ENCODE measurements at regions not wholly inside any gene's neighbourhood (a gene's known extent, or its start where the extent isn't known, plus 50 kb on each side); places are given as distances from the start of the nearest gene placed in this dataset.

DNA sequence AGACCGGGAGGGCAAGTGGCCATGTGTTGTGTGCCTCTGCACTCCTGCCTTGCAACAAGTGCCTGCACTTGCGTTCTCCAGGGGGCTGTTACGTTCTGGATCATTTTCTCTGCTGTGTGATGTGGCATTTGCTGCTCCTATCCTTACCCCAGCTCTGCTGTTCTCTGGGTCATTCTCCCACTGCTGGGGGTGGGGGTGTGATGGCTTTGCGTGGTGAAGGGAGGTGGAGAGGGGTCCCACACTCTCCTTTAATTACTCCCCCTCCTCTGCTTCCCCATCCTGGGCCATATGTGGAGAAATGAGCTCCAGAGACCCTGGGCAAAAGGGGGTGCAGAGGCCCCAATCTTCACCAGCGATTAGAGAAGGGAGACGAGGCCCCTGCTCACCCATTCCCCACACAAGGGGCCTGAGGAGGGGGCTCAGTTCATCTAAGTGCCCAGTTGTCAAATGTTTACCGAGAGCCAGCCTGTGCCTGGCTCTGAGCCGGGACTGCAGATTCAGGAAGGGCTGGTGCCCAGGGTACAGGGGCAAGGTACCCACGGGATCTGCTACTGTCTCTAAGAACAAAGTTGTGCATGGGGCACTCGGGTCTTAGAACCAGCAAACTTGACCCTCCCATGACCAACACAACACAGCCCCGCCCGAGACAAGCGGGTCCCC, 355.4 kb downstream of the PTPRU start:
- no peak for TF ChIP-seq POLR2AphosphoS5 (IDR thresholded peaks at IDR 0.05; ENCODE audit: low read depth, low read length)
- TF ChIP-seq, protein P1, sequence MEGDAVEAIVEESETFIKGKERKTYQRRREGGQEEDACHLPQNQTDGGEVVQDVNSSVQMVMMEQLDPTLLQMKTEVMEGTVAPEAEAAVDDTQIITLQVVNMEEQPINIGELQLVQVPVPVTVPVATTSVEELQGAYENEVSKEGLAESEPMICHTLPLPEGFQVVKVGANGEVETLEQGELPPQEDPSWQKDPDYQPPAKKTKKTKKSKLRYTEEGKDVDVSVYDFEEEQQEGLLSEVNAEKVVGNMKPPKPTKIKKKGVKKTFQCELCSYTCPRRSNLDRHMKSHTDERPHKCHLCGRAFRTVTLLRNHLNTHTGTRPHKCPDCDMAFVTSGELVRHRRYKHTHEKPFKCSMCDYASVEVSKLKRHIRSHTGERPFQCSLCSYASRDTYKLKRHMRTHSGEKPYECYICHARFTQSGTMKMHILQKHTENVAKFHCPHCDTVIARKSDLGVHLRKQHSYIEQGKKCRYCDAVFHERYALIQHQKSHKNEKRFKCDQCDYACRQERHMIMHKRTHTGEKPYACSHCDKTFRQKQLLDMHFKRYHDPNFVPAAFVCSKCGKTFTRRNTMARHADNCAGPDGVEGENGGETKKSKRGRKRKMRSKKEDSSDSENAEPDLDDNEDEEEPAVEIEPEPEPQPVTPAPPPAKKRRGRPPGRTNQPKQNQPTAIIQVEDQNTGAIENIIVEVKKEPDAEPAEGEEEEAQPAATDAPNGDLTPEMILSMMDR (IDR thresholded peaks at IDR 0.05 in 2 of 3, conservative IDR thresholded peaks at IDR 0.05 in 1 of 3; ENCODE audit: borderline replicate concordance in 1 of 3, insufficient read depth in 1 of 3, low read depth in 2 of 3, low read length in 2 of 3): no peak
- no peak for TF ChIP-seq SIN3A (IDR thresholded peaks at IDR 0.05; ENCODE audit: low read depth)
- TF ChIP-seq JUND (IDR thresholded peaks at IDR 0.05): no peak
- TF ChIP-seq ELF1 (IDR thresholded peaks at IDR 0.05; ENCODE audit: borderline replicate concordance, low read depth): no peak

All from HCT116 (cell line).